Gastroesophageal sphincter (tissue), 3 donors: ENCODE measurements at regions not wholly inside any gene's neighbourhood (a gene's known extent, or its start where the extent isn't known, plus 50 kb on each side); places are given as distances from the start of the nearest gene placed in this dataset.

Experiments
- CTCF ChIP-seq, 4 experiments: fragments of 200-600 bp in 2 of 4; fragments of 450-650 bp in 2 of 4; sonication (generic) in 1 of 4; IDR thresholded peaks; one replicate each; pipeline ENCODE4 v1.5.1; 2017 to 2019; ENCODE audit warnings: antibody characterized with exemption in 4 of 4, mild to moderate bottlenecking in 2 of 4, moderate library complexity in 2 of 4
- EP300 ChIP-seq: sonication (generic); formaldehyde crosslinking; IDR thresholded peaks from one replicate; pipeline ENCODE4 v1.6.1; 2017; ENCODE audit warnings: antibody characterized with exemption, mild to moderate bottlenecking
- POLR2A ChIP-seq, 2 donors: fragments of 450-650 bp; IDR thresholded peaks; one replicate each; pipeline ENCODE4 v1.6.1; 2017; ENCODE audit warnings: antibody characterized with exemption in 2 of 2, mild to moderate bottlenecking in 2 of 2, moderate library complexity in 1 of 2
- POLR2AphosphoS5 ChIP-seq: sonication (generic); formaldehyde crosslinking; IDR thresholded peaks from one replicate; pipeline ENCODE4 v1.6.1; 2017; ENCODE audit warnings: antibody characterized with exemption

- TF ChIP-seq CTCF (IDR thresholded peaks at IDR 0.05) (no peak), EP300 (no peak), POLR2A (IDR thresholded peaks at IDR 0.05) (no peak), POLR2AphosphoS5 (no peak)
Observed at GRCh38 chr5:1942630-1943029, 59.9 kb upstream of the IRX4 start.
